Panc1 (cell line): ENCODE measurements at regions not wholly inside any gene's neighbourhood (a gene's known extent, or its start where the extent isn't known, plus 50 kb on each side); places are given as distances from the start of the nearest gene placed in this dataset.

Source experiments
- TCF7L2 ChIP-seq: IDR thresholded peaks from 2 replicates; pipeline ENCODE4 v1.6.1; 2011; ENCODE audit warnings: mild to moderate bottlenecking, low read depth, low read length, inconsistent platforms
- TF ChIP-seq, protein P1 (sequence below): fragments of 450-650 bp; IDR thresholded peaks from 2 replicates; pipeline ENCODE4 v1.5.1; 2017; ENCODE audit warnings: mild to moderate bottlenecking

- TF ChIP-seq, protein P1, sequence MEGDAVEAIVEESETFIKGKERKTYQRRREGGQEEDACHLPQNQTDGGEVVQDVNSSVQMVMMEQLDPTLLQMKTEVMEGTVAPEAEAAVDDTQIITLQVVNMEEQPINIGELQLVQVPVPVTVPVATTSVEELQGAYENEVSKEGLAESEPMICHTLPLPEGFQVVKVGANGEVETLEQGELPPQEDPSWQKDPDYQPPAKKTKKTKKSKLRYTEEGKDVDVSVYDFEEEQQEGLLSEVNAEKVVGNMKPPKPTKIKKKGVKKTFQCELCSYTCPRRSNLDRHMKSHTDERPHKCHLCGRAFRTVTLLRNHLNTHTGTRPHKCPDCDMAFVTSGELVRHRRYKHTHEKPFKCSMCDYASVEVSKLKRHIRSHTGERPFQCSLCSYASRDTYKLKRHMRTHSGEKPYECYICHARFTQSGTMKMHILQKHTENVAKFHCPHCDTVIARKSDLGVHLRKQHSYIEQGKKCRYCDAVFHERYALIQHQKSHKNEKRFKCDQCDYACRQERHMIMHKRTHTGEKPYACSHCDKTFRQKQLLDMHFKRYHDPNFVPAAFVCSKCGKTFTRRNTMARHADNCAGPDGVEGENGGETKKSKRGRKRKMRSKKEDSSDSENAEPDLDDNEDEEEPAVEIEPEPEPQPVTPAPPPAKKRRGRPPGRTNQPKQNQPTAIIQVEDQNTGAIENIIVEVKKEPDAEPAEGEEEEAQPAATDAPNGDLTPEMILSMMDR, result no peak
- TF ChIP-seq TCF7L2, result no peak
These were observed 323.6 kb downstream of the BCOR start for GRCh38 chrX:39773923-39774773.
